ENCODE measurements at regions not wholly inside any gene's neighbourhood (a gene's known extent, or its start where the extent isn't known, plus 50 kb on each side); places are given as distances from the start of the nearest gene placed in this dataset.

- Histone ChIP-seq H3K4me3 (no peak overlapping the region), H3K9me3 (no peaks in the 10 kb centered on the region), H3K4me1 (peaks cover 12% of the 10 kb centered on the region), H3K27me3 (no peaks in the 10 kb centered on the region), H3K36me3 (no peaks in the 10 kb centered on the region), H3K27ac (no peak overlapping the region)
- 71% methylated on average over 12 of the region's 12 CpGs for WGBS
- TF ChIP-seq CTCF (IDR thresholded peaks at IDR 0.05) (no peak), POLR2A (IDR thresholded peaks at IDR 0.05) (no peak), POLR2AphosphoS5 (IDR thresholded peaks at IDR 0.05) (no peak), EP300 (IDR thresholded peaks at IDR 0.05) (no peak)
- DNase-seq (ENCODE audit: low spot score in 2 of 2): no peak
Measured at GRCh38 chr2:195563857-195564512, 93.0 kb upstream of the SLC39A10 start.

- Histone ChIP-seq H3K27ac (no peak overlapping the region), H3K4me1 (peaks cover 12% of the 10 kb centered on the region), H3K27me3 (no peaks in the 10 kb centered on the region), H3K4me3 (no peak overlapping the region), H3K9me3 (no peaks in the 10 kb centered on the region), H3K36me3 (no peaks in the 10 kb centered on the region)
- no peak for DNase-seq (ENCODE audit: low spot score in 2 of 2)
- TF ChIP-seq POLR2A (IDR thresholded peaks at IDR 0.05) (no peak), POLR2AphosphoS5 (IDR thresholded peaks at IDR 0.05) (no peak), CTCF (IDR thresholded peaks at IDR 0.05) (no peak), EP300 (IDR thresholded peaks at IDR 0.05) (no peak)
- WGBS: 69% methylated on average over 16 of the region's 28 CpGs
Measured at GRCh38 chr2:195562570-195563566, 94.2 kb upstream of the SLC39A10 start.

- no peak for DNase-seq (ENCODE audit: low spot score in 2 of 2)
- H3K27ac ChIP-seq: no peak overlapping the region
- no peaks in the 10 kb centered on the region for H3K9me3 ChIP-seq
- H3K27me3 ChIP-seq: no peaks in the 10 kb centered on the region
- TF ChIP-seq POLR2A (IDR thresholded peaks at IDR 0.05) (no peak), POLR2AphosphoS5 (IDR thresholded peaks at IDR 0.05) (no peak), CTCF (IDR thresholded peaks at IDR 0.05) (no peak), EP300 (IDR thresholded peaks at IDR 0.05) (no peak)
- peaks cover 12% of the 10 kb centered on the region for H3K4me1 ChIP-seq
- WGBS: 74% methylated on average over 6 of the region's 6 CpGs
- H3K36me3 ChIP-seq: no peaks in the 10 kb centered on the region
- no peak overlapping the region for H3K4me3 ChIP-seq
Measured at GRCh38 chr2:195561116-195561921, 95.7 kb upstream of the SLC39A10 start.

- H3K36me3 ChIP-seq: no peaks in the 10 kb centered on the region
- peaks cover 12% of the 10 kb centered on the region for H3K4me1 ChIP-seq
- TF ChIP-seq POLR2AphosphoS5 (IDR thresholded peaks at IDR 0.05) (no peak), EP300 (IDR thresholded peaks at IDR 0.05) (no peak), POLR2A (IDR thresholded peaks at IDR 0.05) (no peak), CTCF (IDR thresholded peaks at IDR 0.05) (no peak)
- no peak for DNase-seq (ENCODE audit: low spot score in 2 of 2)
- no peaks in the 10 kb centered on the region for H3K27me3 ChIP-seq
- H3K4me3 ChIP-seq: no peak overlapping the region
- H3K9me3 ChIP-seq: no peaks in the 10 kb centered on the region
- 75% methylated on average over 10 of the region's 10 CpGs for WGBS
- no peak overlapping the region for H3K27ac ChIP-seq
Measured at GRCh38 chr2:195560209-195560895, 96.7 kb upstream of the SLC39A10 start.

All from suprapubic skin (tissue), 4 donors.